DMS 273 (cell line): ENCODE measurements at regions not wholly inside any gene's neighbourhood (a gene's known extent, or its start where the extent isn't known, plus 50 kb on each side); places are given as distances from the start of the nearest gene placed in this dataset.
"Not testable (repeated sequence)": the region's sequence is repeated elsewhere in the genome, so short reads cannot be mapped to it uniquely, and the experiment has no call there.

Experiments
- DNase-seq: peaks from one replicate; lab custom pipeline; 2025; ENCODE audit not compliant: unreplicated experiment; lab: John Stamatoyannopoulos, UW

DNA sequence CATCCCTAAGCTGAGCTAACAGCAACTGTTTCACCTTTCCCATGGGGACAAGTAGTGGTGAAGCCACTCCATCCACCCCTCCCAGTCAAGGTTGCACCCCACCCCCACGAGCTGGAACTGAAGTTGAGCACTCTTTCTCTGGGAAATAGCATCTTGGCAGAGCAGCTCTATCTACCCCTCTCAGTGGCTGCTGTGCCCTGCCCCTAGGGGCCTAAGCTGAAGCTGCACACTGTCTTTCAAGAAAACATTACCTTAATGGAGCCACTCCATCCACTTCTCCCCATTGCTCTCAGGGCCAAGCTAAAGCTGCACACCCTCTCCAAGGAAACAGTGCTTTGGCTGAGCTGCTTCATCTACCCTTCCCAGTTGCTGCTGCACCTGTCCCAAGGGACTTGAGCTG, 170.6 kb upstream of the CCDC196 start:
- no peak for DNase-seq

DNA sequence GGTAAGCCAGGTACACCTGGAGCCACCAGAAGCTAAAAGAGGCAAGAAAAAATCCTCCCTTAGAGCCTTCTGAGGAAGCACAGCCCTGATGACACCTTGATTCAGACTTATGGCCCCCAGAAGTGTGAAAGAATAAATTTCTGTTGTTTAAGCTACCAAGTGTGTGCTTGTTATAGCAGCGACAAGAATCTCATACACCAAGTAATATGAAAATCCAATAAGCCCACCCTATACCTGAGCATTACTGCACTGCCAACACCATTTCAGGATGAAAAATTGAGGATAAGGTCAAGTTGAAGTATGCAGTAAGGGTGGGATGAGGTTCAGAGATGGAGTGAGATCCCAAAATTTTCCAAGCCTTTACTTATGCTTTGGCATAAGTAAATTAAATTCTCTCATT, 163.6 kb upstream of the CCDC196 start:
- no peak for DNase-seq

DNA sequence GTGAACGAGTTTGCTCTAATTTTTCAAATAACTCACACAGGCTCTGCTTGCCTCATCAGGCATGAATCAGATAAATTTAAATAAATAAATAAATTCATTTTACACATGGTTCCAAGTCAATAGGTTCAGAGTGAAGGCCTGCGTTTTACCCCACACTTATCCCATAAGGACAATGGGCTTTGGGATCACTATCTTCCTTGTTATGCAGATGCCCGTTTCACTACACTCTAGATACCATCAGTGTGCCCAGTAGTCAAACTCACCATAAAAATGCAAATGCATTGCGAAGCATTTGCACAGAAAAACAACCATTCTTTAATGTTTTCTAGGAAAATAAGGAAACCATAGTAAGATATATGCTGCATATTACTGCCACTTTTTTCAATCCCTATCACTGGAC, 155.9 kb upstream of the CCDC196 start:
- no peak for DNase-seq

DNA sequence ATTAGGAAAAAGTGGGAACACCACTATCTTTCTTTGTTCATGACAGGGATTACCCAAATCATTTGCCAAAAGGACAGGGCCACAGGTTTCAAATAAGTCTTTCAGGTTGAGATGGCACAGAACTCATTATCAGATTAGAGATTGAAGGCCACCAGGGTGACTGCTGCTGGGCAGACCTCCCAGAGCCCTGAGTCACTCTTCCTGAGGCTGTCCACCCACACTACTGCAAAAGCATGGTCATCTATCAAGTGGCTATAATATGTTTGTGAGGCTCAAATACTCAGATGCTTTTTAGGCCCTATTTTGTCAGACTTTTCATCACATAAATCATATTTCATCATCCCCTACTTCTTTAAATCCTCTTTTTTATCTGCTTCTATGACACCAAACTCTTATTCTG, 155.3 kb upstream of the CCDC196 start:
- DNase-seq, result no peak

DNA sequence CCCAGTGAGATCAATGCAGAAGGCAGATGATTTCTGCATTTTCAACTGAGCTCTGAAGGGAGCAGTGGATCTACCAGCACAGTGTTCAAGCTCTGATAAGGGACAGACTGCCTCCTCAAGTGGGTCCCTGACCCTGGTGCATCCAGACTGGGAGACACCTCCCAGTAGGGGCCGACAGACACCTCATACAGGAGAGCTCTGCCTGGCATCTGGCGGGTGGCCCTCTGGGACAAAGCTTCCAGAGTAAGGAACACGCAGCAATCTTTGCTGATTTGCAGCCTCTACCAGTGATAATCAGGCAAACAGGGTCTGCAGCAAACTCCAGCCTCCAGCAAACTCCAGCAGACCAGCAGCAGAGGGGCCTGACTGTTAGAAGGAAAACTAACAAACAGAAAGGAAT, 152.9 kb upstream of the CCDC196 start:
- not testable (repeated sequence) for DNase-seq

DNA sequence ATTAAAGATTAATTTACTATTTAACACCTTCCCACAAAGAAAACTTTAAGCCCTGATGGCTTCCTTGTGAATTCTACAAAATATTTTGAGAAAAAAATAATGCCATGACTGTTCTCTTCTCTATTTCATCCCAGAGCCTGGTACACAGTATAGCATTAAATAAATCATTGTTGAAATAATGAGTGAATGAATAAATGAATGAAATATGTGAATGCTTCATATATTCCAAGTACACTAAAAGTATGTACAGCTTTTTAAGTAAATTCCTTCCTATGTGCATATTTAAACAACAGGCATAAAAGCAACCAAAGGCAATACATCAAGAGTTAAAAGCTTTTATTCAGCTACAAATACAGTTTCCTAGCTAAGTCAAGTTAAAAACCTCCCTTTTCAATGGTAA, 144.9 kb upstream of the CCDC196 start:
- DNase-seq, result no peak

DNA sequence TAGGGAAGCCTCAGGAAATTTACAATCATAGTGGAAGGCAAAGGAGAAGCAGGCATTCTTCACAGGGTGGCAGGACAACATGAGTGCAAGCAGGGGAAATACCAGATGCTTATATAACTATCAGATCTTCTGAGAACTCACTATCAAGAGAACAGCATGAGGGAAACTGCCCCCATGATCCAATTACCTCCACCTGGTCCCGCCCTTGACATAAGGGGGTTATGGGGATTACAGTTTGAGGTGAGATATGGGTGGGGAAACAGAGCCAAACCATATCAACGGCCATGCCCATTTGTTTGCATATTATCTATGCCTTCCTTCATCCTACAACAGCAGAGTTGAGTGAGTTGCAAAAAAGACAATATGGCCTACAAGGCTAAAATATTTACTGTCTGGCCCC, 140.2 kb upstream of the CCDC196 start:
- no peak for DNase-seq

DNA sequence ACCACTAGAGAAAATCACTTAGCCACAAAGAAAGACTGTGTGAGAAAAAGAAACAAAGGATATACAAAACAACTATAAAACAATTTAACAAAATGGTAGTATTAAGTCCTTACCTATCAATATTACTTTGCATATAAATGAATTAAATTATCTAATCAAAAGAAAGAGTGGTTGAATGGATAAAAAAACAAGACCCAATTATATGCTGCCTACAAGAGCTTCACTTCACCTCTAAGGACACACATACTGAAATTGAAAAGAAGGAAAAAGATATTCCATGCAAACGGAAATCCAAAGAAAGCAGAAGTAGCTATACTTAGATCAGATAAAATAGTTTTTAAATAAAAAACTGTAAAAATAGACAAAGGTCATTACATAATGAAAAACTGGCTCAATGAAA, 134.9 kb upstream of the CCDC196 start:
- DNase-seq, result no peak

DNA sequence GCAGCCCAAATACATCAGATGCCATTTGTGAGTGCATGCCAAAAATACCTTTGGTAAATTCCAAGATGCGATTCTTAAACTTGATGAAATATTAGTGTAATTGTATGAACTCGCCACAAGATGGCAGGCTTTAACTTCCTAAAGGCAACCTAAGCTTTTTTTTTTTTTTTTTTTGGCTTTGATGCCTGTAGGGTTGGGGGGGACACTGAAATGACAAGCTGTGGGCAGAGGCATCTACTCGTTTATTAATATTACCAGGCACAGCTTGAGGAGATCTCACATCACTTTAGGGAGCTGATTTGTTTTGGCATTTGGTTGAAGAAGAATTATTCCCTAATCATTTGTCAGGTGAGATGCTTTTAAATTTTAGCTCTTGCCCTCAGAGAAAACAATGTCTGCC, 126.7 kb upstream of the CCDC196 start:
- DNase-seq, result peak; percentile 78

DNA sequence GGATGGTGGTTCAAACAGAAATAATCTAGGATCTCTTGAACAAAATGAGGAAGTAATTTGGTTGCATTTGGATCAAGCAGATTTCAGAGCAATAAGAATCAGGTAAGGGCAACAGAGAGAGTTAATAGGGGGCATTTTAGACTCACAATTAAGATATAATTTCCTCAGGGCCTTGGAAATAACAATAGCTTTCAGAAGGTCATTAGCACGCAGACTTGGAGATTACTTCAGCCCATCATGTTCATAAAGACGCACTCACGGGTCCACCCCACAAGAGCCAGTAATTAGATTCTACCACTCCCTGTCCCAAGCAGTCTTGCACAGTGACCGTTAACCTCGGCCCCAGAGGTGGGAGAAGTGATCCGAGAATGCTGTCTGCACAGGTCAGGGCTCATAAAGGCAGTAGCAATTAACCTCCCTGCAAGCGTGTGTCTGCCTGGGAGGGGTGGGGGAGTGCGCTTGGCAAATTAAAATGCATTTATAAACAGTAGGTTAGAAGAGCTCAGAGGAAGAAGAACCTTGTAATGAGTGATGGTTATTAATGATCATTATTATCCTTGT, 125.7 kb upstream of the CCDC196 start:
- DNase-seq, result no peak

DNA sequence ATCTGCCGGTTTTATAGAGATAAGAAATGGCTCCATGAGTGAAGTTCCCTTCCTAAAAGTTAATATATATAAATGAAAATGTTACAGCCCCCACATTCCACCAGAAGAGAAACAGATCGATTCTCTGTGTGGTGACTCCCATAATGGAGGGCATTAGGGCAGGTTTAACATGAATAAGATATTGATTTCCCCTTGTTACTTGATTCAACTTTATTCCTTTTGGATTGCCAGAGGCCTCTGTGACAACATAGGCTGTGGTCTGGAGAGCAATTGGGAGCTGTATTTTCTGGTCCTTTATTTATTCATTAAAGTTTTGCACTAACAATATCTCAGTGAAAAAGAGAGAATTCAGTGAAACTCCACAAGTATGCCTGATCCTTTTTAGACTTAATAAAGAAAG, 125.2 kb upstream of the CCDC196 start:
- DNase-seq, result no peak

DNA sequence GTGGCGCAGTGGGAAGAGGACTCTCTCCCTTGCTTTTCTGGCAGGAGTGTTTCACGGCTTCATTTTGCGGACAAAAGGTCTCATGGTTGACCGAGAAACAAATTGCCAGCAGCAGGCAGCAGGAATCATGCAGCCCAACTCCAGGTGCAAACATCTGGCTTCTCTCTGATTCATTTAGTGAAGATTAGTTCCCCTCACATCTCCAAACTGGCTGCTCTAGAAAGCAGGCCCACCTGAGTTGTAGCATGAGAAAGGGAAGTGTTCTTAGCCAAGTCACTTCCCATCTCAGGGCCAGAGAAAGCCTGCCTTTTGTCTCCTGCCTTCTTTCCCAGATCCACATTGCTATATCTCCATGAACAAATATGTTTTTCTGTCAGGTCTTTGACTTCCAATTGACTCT, 120.8 kb upstream of the CCDC196 start:
- no peak for DNase-seq

DNA sequence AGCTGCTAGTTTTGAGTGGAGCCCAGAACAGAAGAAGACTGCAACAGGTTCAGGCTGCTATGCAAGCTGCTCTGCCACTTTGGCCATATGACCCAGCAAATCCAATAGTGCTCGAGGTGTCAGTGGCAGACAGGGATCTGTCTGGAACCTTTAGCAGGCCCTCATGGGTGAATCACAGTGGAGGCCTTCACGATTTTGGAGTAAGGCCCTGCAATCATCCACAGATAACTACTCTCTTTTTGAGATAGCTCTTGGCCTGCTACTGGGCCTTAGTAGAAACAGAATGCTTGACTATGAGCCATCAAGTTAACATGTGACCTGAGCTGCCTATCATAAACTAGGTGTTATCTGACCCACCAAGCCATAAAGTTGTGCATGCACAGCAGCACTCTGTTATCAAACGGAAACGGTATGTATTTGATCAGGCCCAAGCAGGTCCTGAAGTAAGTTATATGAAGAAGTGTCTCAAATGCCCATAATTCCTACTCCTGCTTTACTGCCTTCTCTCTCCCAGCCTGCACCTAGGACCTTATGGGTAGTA, 116.9 kb upstream of the CCDC196 start:
- no peak for DNase-seq

DNA sequence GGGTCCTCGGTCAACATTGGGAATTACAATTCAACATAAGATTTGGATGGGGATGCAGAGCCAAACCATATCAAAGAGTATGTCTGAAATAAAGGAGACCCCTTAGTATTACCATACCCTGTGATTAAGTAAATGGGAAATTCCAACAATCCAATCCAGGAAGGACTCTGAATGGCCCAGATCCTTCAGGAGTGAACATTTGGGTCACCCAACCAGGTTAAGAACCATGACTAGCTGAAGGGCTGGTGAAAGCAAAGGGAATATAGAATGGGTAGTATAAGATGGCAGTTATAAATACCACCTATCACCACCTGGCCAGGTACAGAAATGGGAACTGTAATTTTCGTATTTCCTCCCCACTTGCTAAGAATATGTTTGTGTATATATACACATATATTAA, 114.4 kb upstream of the CCDC196 start:
- DNase-seq, result no peak

DNA sequence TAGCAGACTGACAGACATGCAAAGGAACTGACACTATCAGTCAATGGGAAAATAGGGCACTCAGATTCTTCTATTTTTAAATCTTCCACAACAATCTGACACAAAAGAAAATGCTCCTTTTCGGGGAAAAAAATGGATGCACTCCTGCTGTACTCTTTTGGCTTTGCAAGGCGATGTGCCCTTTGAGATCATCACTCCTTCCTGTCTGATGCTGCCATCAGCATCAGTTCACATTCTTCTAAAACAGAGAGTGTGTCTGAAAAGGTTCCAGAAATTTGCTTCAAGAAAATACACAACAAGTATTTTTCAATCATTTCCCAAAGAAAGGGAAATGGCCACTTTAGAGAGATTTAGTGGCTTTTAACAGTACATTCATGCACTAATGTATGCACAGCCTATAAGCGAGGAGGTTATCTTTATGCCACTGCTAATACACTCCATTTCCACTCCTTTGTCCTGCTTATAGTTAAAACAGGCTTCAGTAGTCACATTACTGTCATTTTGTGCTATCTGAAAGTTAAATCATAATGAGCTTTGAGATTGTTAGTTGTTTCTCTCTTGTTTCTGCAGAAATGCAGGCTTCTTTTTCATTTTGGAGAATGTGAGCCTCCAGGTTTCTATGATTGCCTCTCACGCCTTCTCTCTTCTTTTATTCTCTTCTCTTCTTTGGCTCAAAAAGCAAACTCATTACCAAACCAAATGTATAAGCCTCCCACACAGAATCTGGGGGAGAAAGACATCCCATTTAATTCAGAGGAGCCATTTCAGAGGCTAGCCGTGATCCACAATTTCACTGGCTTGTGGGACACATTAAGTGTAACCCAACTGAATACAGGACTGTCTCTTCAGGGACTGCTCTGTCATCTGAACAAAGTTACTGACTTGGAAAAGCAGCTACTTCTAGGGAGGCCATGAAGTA, 110.9 kb upstream of the CCDC196 start:
- DNase-seq, result no peak

DNA sequence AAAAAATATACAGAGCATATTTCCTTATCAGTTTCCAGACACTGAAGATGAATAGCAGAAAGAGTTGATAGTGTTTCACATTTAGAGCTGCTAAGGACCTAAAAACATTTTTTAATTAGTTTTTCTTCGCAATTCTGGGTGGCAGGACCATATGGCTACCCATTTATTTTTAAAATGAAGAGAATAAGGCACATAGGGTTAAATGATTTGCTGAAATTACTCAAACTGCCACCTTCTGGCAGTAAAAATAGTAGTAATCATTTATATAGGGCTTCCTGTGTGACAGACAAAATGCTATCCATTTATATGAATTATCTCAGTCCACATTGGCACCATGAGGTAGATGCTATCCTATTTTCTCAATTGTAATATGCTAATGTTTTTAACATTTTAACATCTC, 108.6 kb upstream of the CCDC196 start:
- no peak for DNase-seq

DNA sequence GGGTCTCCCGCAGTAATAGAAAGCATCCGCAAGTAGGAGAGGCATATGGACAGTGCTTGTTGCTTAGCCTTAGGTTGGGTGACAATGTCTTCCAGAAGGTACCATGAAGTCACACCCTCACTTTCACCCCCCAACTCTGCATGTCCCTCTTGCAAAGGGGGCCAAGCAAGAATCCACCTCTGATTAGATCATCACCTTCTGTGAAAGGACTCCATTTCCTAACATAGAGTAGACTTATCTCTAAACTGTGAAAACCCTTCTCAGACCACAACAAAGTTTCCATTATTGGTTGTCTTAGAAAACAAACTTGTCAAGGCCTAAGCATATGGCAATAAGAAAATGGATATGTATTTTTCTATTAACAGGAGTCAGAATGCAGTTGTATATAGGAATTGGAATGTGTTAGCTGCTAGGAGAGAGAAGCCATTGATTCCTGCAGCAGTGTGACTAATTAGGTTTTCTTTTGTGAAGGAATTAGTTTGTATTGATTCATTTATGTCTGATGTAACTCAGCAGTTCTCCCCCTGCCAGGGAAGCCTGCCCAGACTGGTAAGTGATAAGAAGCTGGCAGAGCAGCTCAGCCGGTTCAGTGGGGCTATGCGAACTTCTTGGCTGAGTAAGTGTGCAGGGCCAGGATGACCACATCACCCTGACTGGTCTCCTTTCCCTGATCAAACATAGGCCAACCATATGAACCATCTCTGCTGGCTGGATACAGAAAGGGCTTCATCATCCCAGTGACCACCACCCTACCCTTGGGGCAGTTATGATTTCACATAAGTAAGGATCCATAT, 107.3 kb upstream of the CCDC196 start:
- no peak for DNase-seq

DNA sequence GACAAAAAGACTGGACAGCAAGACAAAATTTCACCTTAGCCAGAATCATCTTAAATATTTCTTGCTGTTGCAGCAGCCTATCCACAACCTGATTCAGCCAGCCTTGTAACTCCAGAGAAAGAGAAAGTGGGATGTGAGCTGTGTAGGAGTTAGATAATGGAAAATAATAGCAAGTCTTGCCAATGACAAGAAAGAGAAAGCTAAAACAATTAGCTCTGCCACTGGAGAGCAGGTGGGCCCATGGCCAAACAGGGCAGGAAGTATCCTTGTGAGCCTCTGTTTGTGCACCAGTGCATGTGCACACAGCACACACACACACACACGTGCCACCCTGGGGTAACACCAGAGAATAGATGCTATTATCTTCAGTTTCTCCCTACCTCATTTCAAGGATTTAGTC, 106.0 kb upstream of the CCDC196 start:
- no peak for DNase-seq

DNA sequence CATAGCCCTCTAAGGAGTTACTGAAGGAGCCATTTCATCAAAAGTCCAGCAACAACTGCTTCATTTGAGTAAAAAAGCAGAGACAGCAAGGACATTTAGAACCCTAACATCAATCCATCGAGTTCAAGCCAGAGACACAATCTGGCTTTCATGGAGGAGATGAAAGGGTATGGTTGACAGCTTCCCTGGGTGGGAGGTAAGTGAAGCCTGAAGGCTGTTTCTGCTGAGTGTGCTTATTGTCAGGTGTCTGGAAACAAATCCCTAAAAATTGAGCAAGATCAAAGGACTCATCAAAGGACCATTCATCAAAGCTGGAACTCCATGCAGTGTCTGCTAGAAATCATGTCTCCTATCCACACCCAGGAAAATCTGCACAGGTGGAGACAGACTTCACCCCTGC, 104.4 kb upstream of the CCDC196 start:
- no peak for DNase-seq

DNA sequence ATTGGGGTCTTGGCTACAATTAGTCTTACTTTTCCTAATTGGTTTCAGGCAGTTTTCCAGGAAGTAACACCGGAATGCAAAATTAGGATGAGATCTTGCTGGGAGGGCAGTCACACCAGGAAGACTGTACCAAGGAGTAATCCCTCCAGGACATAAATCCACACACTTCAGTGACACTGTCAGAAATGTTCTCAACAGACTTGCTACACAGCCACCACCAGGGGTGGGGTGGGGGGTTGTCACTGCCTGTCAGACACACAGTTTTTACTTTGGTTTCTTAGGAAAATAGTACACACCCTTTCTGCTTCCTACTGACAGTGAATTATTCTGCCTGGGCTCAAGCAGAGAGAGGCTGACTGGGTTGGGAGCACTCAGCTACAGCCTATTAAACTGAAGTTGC, 102.9 kb upstream of the CCDC196 start:
- DNase-seq, result no peak

DNA sequence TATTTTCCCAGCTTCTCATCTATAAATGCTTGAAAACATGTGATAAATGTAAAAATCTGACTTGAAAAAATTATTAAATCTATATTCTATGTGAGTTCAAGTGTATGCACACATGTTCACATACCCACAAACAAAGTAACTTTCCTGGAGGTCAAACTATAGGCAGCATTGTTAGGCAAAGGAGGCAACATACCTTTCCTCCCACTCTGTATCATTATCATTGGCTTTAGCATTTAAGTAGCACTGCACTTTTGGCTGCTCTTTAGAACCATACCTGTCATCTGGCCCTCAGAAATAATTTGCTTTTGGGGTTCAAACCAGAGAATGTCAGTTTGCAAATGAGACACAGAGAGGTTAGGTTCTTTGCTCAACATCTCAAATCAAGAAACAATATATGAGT, 102.4 kb upstream of the CCDC196 start:
- no peak for DNase-seq

DNA sequence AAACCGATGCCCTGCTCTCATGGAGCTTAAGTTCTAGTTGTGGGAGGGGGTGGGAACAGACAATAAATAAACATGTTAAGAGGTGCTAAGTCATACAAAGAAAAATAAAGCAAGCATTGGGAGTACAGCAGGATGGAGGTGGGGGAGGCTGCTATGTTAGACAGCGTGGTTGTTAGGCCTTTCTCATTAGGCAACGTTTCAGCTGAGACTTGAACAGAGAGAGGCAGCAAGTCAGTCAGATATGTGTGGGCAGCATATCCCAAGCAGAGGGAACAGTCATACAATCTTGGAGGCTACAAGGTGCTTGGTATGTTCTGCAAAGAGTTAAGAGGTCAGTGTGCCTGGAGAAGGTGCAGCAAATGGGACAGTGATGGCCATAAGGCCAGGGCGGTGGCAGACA, 97.7 kb upstream of the CCDC196 start:
- no peak for DNase-seq
